LNCaP clone FGC (cell line): ENCODE measurements at regions not wholly inside any gene's neighbourhood (a gene's known extent, or its start where the extent isn't known, plus 50 kb on each side); places are given as distances from the start of the nearest gene placed in this dataset.
"Not testable (repeated sequence)": the region's sequence is repeated elsewhere in the genome, so short reads cannot be mapped to it uniquely, and the experiment has no call there.

Experiments
- DNase-seq: peaks from one replicate; pipeline ENCODE4 v3.0.0-alpha.2; 2011; ENCODE audit warnings: low read depth
- H3K4me3 ChIP-seq: 2 replicates; pipeline ENCODE4 v1.5.1; 2011; ENCODE audit warnings: mild to moderate bottlenecking, low read depth, low read length, control low read depth
- TF ChIP-seq, protein P1 (sequence below): IDR thresholded peaks from 2 replicates; pipeline ENCODE4 v1.5.1; 2012; ENCODE audit warnings: mild to moderate bottlenecking; ENCODE audit not compliant: control insufficient read depth, insufficient read depth; ENCODE audit errors: extremely low read depth

DNA sequence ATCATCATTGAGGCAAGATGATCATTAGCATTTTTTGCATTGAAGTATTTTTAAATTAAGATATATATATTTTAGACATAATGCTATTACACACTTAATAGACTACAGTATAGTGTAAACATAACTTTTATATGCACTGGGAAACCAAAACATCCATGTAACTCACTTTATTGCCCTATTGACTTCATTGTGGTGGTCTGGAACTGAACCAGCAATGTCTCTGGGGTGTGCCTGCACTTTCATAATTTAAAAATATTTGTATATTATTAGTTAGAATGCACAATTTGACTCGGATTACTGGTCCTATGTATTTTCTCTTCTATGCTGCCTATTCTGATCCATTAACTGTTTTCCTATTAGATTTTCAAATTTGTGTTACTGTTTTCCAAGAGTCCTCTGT, 109.1 kb upstream of the SPATA12 start:
- TF ChIP-seq, protein P1, sequence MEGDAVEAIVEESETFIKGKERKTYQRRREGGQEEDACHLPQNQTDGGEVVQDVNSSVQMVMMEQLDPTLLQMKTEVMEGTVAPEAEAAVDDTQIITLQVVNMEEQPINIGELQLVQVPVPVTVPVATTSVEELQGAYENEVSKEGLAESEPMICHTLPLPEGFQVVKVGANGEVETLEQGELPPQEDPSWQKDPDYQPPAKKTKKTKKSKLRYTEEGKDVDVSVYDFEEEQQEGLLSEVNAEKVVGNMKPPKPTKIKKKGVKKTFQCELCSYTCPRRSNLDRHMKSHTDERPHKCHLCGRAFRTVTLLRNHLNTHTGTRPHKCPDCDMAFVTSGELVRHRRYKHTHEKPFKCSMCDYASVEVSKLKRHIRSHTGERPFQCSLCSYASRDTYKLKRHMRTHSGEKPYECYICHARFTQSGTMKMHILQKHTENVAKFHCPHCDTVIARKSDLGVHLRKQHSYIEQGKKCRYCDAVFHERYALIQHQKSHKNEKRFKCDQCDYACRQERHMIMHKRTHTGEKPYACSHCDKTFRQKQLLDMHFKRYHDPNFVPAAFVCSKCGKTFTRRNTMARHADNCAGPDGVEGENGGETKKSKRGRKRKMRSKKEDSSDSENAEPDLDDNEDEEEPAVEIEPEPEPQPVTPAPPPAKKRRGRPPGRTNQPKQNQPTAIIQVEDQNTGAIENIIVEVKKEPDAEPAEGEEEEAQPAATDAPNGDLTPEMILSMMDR = no peak
- DNase-seq = no peak
- H3K4me3 ChIP-seq = no peak overlapping the region

DNA sequence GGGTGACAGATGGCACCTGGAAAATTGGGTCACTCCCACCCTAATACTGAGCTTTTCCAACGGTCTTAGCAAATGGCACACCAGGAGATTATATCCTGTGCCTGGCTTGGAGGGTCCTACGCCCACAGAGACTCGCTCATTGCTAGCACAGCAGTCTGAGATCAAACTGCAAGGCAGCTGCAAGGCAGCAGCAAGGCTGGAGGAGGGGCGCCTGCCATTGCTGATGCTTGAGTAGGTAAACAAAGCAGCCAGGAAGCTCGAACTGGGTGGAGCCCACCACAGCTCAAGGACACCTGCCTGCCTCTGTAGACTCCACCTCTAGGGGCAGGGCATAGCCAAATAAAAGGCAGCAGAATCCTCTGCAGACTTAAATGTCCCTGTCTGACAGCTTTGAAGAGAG, 115.1 kb upstream of the SPATA12 start:
- not testable (repeated sequence) for DNase-seq, H3K4me3 ChIP-seq

DNA sequence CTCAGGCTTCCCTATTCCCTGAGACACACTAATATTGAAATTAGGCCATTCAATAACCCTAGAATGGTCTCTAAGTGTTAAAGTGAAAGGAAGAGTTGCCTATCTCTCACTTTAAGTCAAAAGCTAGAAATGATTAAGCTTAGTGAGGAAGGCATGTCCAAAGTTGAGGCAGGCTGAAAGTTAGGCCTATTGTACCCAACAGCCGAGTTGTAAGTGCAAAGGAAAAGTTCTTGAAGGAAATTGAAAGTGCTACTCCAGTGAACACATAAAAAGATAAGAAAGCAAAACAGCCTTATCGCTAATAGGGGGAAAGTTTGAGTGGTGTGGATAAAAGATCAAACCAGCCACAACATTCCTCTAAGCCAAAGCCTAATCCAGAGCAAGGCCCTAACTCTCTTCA, 117.9 kb upstream of the SPATA12 start:
- no peak overlapping the region for H3K4me3 ChIP-seq
- no peak for DNase-seq

DNA sequence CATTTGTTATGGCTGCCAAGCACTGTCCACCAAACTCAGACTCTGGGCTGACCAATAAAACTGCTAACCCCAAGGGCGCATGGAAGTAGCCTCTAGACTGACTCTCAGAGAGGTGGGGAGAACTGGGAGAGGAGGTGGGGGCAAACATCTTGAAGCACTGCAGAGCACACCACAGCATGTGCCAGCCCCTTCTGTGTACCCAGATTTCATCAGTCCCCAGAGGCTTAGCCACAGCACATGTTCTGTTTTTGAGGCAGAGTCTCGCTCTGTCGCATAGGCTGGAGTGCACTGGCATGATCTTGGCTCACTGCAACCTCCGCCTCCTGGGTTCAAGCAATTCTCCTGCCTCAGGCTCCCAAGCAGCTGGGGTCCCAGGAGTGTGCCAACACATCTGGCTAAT, 119.5 kb upstream of the SPATA12 start:
- no peak overlapping the region for H3K4me3 ChIP-seq
- TF ChIP-seq, protein P1 = no peak
- no peak for DNase-seq

More for the DNA sequence above, 117.9 kb upstream of the SPATA12 start:
- TF ChIP-seq, protein P1 = no peak

DNA sequence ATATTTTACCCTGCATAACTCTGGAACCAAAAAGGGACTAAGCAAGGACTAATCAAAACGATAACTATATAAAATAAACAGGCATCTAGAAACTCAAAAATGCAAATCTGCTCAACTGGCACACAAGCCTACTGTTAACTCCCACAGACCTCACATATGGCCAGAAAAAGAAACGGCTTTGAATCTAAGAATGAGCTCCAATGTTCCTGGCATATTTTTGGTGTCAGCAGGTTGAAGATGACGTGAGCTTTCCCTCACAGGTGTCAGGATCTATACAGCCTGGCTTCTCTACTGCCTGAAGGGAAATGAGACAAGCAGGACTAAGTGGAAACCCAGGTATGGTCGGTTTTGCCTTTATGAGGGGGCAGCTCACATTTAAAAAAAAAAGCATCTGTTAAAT, 120.1 kb upstream of the SPATA12 start:
- no peak for DNase-seq
- H3K4me3 ChIP-seq = no peak overlapping the region
- TF ChIP-seq, protein P1 = no peak

DNA sequence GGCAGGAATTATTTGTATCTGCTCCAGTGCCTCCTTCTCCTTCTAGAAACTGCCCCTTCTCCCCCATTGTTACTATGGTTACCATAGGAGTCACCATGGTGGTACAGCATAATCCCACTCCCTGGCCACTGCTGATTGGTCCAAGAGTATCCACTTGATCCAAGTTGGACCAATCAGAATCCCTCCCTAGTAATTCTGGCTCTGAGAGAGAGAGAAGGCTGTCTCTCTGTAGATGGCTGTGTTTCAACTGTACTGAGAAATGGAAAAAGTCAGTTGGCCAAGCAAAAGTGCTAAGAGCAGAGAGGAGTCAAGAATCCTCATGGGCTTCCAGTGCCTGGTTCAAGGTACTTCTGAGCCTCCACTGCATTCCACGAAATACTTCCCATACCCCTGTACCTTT, 120.6 kb upstream of the SPATA12 start:
- no peak for DNase-seq
- H3K4me3 ChIP-seq = no peak overlapping the region
- TF ChIP-seq, protein P1 = no peak

DNA sequence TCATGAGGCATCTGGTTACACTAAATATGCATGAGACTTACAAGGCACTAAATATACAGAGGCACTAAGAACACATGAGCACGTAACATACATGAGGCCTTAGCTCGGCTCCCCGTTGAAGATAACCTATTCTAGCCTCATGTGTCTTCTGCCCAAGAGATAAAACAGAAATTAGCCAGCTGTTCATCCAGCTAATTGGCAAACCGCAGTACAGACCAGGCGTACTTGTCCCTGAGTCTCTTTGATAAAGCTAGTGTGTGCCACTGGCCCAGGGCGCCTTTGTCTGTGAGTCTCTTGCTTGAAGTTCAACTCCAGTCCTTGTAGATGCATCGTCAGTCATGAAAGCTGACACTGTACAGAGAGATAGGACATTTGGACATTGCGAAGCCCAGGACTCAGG, 121.9 kb upstream of the SPATA12 start:
- no peak overlapping the region for H3K4me3 ChIP-seq
- TF ChIP-seq, protein P1 = no peak
- no peak for DNase-seq
